K562 (cell line): ENCODE measurements at regions not wholly inside any gene's neighbourhood (a gene's known extent, or its start where the extent isn't known, plus 50 kb on each side); places are given as distances from the start of the nearest gene placed in this dataset.

Experiments
- ATAC-seq: fragments of 200-7000 bp; cut with Tn5 transposase; 3 replicates; pipeline ENCODE4 v1.9.1; 2020; ENCODE audit warnings: moderate library complexity
- BruUV-seq: library from RNA; stranded (reverse); fragments of 400-500 nt; replicated peaks from 2 replicates; lab custom pipeline; 2021; lab: Mats Ljungman, UMichigan
- CTCF ChIA-PET: fragments of 300-600 bp; formaldehyde crosslinking; extraction: SDS; loops from one replicate; lab custom pipeline; 2021; ENCODE audit warnings: low intra/inter-chr PET ratio; lab: Yijun Ruan, JAX
- POLR2A ChIA-PET: fragments of 300-600, 350-650 bp; sonication (Branson Sonifier 250); formaldehyde crosslinking; extraction: SDS; loops from one replicate; lab custom pipeline; 2021; ENCODE audit warnings: antibody characterized with exemption, inconsistent platforms; lab: Yijun Ruan, JAX
- DNase-seq, 4 experiments: peaks; one replicate each; pipeline versions ENCODE4 v3.0.0 to v3.0.0-alpha.2; 2011 to 2018; ENCODE audit warnings: low spot score in 3 of 4, mixed read lengths in 3 of 4; ENCODE audit errors: extremely low read depth in 1 of 4
- FAIRE-seq: peaks from 2 replicates; lab custom pipeline; 2011; peaks lifted over from hg19 to GRCh38; lab: Jason Lieb, UNC
- H2AFZ ChIP-seq: 2 replicates; pipeline ENCODE4 v1.6.0; 2011; ENCODE audit warnings: low read depth, low read length, control low read depth, inconsistent platforms
- H3K27ac ChIP-seq: fragments of 200-600 bp; 3 replicates; pipeline ENCODE4 v1.8.0; 2011; ENCODE audit warnings: low read depth, mild to moderate bottlenecking, control low read depth, inconsistent platforms, low read length, moderate library complexity, mixed read lengths; ENCODE audit errors: extremely low read depth
- H3K27me3 ChIP-seq, 2 experiments: fragments of 300-600 bp in 1 of 2; 2 replicates in 1 of 2; 3 replicates in 1 of 2; pipeline versions ENCODE4 v1.6.0 to v1.8.0; 2011; ENCODE audit warnings: inconsistent platforms in 2 of 2, low read length in 2 of 2, mild to moderate bottlenecking in 1 of 2, mixed read lengths in 1 of 2, moderate library complexity in 1 of 2; ENCODE audit not compliant: control insufficient read depth in 2 of 2, insufficient read depth in 2 of 2
- H3K36me3 ChIP-seq: fragments of 300-600 bp; 3 replicates; pipeline ENCODE4 v1.8.0; 2011; ENCODE audit warnings: mild to moderate bottlenecking, low read length, inconsistent platforms; ENCODE audit not compliant: control insufficient read depth, insufficient read depth
- H3K4me1 ChIP-seq, 2 experiments: fragments of 200-600 bp in 1 of 2; replicated peaks in 1 of 2; 2 replicates in 1 of 2; 3 replicates in 1 of 2; pipeline versions ENCODE4 v1.5.1 to v1.8.0; 2011; ENCODE audit warnings: inconsistent platforms in 2 of 2, low read length in 2 of 2, mild to moderate bottlenecking in 1 of 2, mixed read lengths in 1 of 2, moderate library complexity in 1 of 2; ENCODE audit not compliant: control insufficient read depth in 2 of 2, insufficient read depth in 2 of 2
- H3K4me2 ChIP-seq: 2 replicates; pipeline ENCODE4 v1.6.1; 2011; ENCODE audit warnings: low read length, control low read depth, inconsistent platforms, mixed read lengths; ENCODE audit not compliant: insufficient read depth
- H3K4me3 ChIP-seq: fragments of 200-600 bp; sonication (generic), shearing (Covaris generic); 2 replicates; pipeline ENCODE4 v1.5.1; 2016; ENCODE audit warnings: control low read depth, inconsistent platforms
- H3K79me2 ChIP-seq: fragments of 200-600 bp; 3 replicates; pipeline ENCODE4 v1.8.0; 2011; ENCODE audit warnings: low read length, inconsistent platforms; ENCODE audit not compliant: control insufficient read depth, insufficient read depth
- H3K9ac ChIP-seq, 2 experiments: 2 replicates each; pipeline versions ENCODE4 v1.6.0 to v1.6.1; 2011; ENCODE audit warnings: low read depth in 2 of 2, low read length in 2 of 2, control low read depth in 1 of 2, inconsistent platforms in 1 of 2, mild to moderate bottlenecking in 1 of 2, mixed read lengths in 1 of 2; ENCODE audit not compliant: insufficient read depth in 1 of 2
- H3K9me1 ChIP-seq: one replicate; pipeline ENCODE4 v1.6.0; 2011; ENCODE audit warnings: inconsistent platforms, mild to moderate bottlenecking, low read length, moderate library complexity; ENCODE audit not compliant: control insufficient read depth, insufficient read depth
- H3K9me3 ChIP-seq: replicated peaks from 2 replicates; pipeline ENCODE4 v1.5.1; 2011; ENCODE audit warnings: low read depth, low read length, inconsistent platforms; ENCODE audit not compliant: control insufficient read depth, insufficient read depth
- H4K20me1 ChIP-seq: replicated peaks from 2 replicates; pipeline ENCODE4 v1.6.1; 2011; ENCODE audit warnings: low read length, inconsistent platforms, mixed read lengths; ENCODE audit not compliant: control insufficient read depth, insufficient read depth
- ADNP ChIP-seq: fragments of 200-800 bp; sonication (Bioruptor generic); IDR thresholded peaks from 2 replicates; pipeline ENCODE4 v1.6.1; 2016; ENCODE audit warnings: missing genetic modification characterization, missing compliant biosample characterization
- ARID1B ChIP-seq: fragments of 450-650 bp; IDR thresholded peaks from 2 replicates; pipeline ENCODE4 v1.6.1; 2016; ENCODE audit warnings: antibody characterized with exemption, mild to moderate bottlenecking, inconsistent platforms
- COPS2 ChIP-seq: fragments of 450-650 bp; conservative IDR thresholded peaks from 2 replicates; pipeline ENCODE4 v1.6.1; 2016; ENCODE audit warnings: mild to moderate bottlenecking, moderate library complexity
- EHMT2 ChIP-seq: fragments of 450-650 bp; IDR thresholded peaks from 2 replicates; pipeline ENCODE4 v1.6.1; 2018; ENCODE audit warnings: antibody characterized with exemption
- FOS ChIP-seq: IDR thresholded peaks from 3 replicates; pipeline ENCODE4 v1.6.1; 2011; ENCODE audit not compliant: insufficient read length; ENCODE audit errors: extremely low read depth
- HCFC1 ChIP-seq: IDR thresholded peaks from 2 replicates; pipeline ENCODE4 v1.6.1; 2012; ENCODE audit warnings: low read depth, low read length, improper control_type of control experiment
- HEY1 ChIP-seq: fragments of 250-450 bp; sonication (Bioruptor Pico); IDR thresholded peaks from 2 replicates; pipeline ENCODE4 v1.5.0; 2020; ENCODE audit warnings: mild to moderate bottlenecking, moderate library complexity, borderline replicate concordance
- NR2C2 ChIP-seq, 2 experiments: fragments of 200-800 bp in 1 of 2; sonication (Bioruptor generic) in 1 of 2; sonication (generic) in 1 of 2; formaldehyde crosslinking in 1 of 2; IDR thresholded peaks; 2 replicates each; pipeline versions ENCODE4 v1.6.1 to v1.8.0; 2016 to 2022; ENCODE audit warnings: mild to moderate bottlenecking in 1 of 2, missing compliant biosample characterization in 1 of 2, missing genetic modification characterization in 1 of 2, missing genetic modification reagents in 1 of 2
- NRF1 ChIP-seq, 2 experiments: fragments of 450-650 bp; IDR thresholded peaks in 1 of 2; conservative IDR thresholded peaks in 1 of 2; 2 replicates each; pipeline ENCODE4 v1.6.1; 2014; ENCODE audit warnings: mild to moderate bottlenecking in 2 of 2
- PCBP2 ChIP-seq: fragments of 200-400 bp; formaldehyde crosslinking; IDR thresholded peaks from 2 replicates; pipeline ENCODE4 v1.6.1; 2018; ENCODE audit warnings: low read length, low read depth, mild to moderate bottlenecking, moderate library complexity; ENCODE audit not compliant: poor library complexity, severe bottlenecking
- POLR2G ChIP-seq: fragments of 200-400 bp; formaldehyde crosslinking; IDR thresholded peaks from 2 replicates; pipeline ENCODE4 v1.6.1; 2017; ENCODE audit warnings: low read depth, mild to moderate bottlenecking, antibody characterized with exemption, low read length, moderate library complexity
- ZNF583 ChIP-seq: fragments of 250-450 bp; sonication (Bioruptor Pico); IDR thresholded peaks from 2 replicates; pipeline ENCODE4 v1.4.0; 2020
- ZNF780A ChIP-seq: fragments of 250-450 bp; sonication (Bioruptor Pico); IDR thresholded peaks from 2 replicates; pipeline ENCODE4 v1.5.0; 2021; ENCODE audit warnings: mild to moderate bottlenecking
- ZNF785 ChIP-seq: fragments of 250-450 bp; sonication (Bioruptor Pico); IDR thresholded peaks from 2 replicates; pipeline ENCODE4 v1.4.0; 2020; ENCODE audit warnings: mild to moderate bottlenecking
- WGBS: fragments of 100-300 bp; shearing (Covaris generic); methylation state at CpG from one replicate; pipeline ENCODE4 v1.1.6; 2016; ENCODE audit warnings: low coverage, mixed read lengths; ENCODE audit not compliant: insufficient coverage; ENCODE audit errors: missing lambda C conversion rate; 5-methylcytosine and 5-hydroxymethylcytosine counted together
- in situ Hi-C: fragments of 300-500 bp; cut with MboI; formaldehyde crosslinking; loops from 4 replicates; pipeline ENCODE4 v1.15.0; 2018; ENCODE audit warnings: inconsistent platforms, mixed read lengths
- intact Hi-C: fragments of 100-400 bp; cut with micrococcal nuclease; formaldehyde crosslinking; loops from 2 replicates; pipeline ENCODE4 v1.14.2; 2022
- TF ChIP-seq, protein P1 (sequence below), 2 experiments: fragments of 450-650 bp in 1 of 2; sonication (generic) in 1 of 2; formaldehyde crosslinking in 1 of 2; IDR thresholded peaks; 2 replicates each; pipeline versions ENCODE4 v1.7.1 to v1.9.0; 2016 to 2022; ENCODE audit warnings: inconsistent platforms in 1 of 2, mild to moderate bottlenecking in 1 of 2, missing genetic modification reagents in 1 of 2

DNA sequence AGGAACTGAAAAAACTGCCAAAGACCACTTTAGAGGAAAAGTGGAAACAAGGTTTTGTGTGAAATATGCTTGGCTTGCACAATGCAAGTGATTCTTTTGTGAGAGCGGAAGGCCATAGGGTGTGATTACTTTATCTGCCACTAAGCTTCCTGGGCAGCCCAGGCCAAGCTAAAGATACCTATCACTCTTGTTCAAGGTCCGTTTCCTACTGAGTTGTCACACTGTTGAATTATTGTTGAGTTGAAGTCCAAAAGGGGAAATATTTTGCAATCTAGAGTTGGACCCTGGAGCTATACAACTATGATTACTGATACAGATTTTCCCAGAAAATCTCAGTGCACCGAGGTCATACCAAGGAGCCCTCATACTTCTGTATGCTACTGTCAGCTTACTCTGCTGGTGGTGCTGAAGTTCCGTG is 72.7 kb upstream of the CTAGE1 start:
- Histone ChIP-seq H2AFZ (no peak overlapping the region), H3K4me2 (no peak overlapping the region), H4K20me1 (no peaks in the 10 kb centered on the region), H3K79me2 (no peaks in the 10 kb centered on the region), H3K4me3 (no peak overlapping the region), H3K27ac (no peak overlapping the region), H3K36me3 (no peaks in the 10 kb centered on the region), H3K9ac (no peak overlapping the region), H3K4me1 (peaks cover 0 to 12% of the 10 kb centered on the region in 2 experiments; a peak in 3 of 5 replicates), H3K9me1 (no peaks in the 10 kb centered on the region), H3K27me3 (no peaks in the 10 kb centered on the region), H3K9me3 (no peaks in the 10 kb centered on the region)
- no TSS peak for BruUV-seq
- ATAC-seq (peak; percentile 78), FAIRE-seq (peak; percentile 48), DNase-seq (peak in 1 of 4 experiments; percentile 12)
- 1% methylated on average over 4 of the region's 4 CpGs for WGBS
- POLR2A ChIA-PET: interaction anchor here (0.5 to 1.8 kb wide), 2 partner anchors 9 to 68 kb away, joined by 3 to 5 read pairs; no protein-coding TSS in a partner anchor
- in situ Hi-C loops (no loop called here), intact Hi-C loops (loop anchor here (2.0 kb wide), 1 partner anchor 72 kb away; no protein-coding TSS in a partner anchor)
- CTCF ChIA-PET: no interaction called here
- no peak for TF ChIP-seq NR2C2 (CRISPR knock-in tag; IDR thresholded peaks at IDR 0.05)
- TF ChIP-seq NR2C2 (tag; IDR thresholded peaks at IDR 0.05): no peak
- TF ChIP-seq FOS: no peak
- TF ChIP-seq HEY1: no peak
- TF ChIP-seq, protein P1, sequence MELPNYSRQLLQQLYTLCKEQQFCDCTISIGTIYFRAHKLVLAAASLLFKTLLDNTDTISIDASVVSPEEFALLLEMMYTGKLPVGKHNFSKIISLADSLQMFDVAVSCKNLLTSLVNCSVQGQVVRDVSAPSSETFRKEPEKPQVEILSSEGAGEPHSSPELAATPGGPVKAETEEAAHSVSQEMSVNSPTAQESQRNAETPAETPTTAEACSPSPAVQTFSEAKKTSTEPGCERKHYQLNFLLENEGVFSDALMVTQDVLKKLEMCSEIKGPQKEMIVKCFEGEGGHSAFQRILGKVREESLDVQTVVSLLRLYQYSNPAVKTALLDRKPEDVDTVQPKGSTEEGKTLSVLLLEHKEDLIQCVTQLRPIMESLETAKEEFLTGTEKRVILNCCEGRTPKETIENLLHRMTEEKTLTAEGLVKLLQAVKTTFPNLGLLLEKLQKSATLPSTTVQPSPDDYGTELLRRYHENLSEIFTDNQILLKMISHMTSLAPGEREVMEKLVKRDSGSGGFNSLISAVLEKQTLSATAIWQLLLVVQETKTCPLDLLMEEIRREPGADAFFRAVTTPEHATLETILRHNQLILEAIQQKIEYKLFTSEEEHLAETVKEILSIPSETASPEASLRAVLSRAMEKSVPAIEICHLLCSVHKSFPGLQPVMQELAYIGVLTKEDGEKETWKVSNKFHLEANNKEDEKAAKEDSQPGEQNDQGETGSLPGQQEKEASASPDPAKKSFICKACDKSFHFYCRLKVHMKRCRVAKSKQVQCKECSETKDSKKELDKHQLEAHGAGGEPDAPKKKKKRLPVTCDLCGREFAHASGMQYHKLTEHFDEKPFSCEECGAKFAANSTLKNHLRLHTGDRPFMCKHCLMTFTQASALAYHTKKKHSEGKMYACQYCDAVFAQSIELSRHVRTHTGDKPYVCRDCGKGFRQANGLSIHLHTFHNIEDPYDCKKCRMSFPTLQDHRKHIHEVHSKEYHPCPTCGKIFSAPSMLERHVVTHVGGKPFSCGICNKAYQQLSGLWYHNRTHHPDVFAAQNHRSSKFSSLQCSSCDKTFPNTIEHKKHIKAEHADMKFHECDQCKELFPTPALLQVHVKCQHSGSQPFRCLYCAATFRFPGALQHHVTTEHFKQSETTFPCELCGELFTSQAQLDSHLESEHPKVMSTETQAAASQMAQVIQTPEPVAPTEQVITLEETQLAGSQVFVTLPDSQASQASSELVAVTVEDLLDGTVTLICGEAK (IDR thresholded peaks at IDR 0.05): 0 out of 2 replicates have a peak, but pooled peaks have one; percentile 30
- TF ChIP-seq, protein P1 (CRISPR knock-in tag; IDR thresholded peaks at IDR 0.05): no peak
- TF ChIP-seq NRF1 (conservative IDR thresholded peaks at IDR 0.05 in 1 of 2, IDR thresholded peaks at IDR 0.05 in 1 of 2): no peak
- TF ChIP-seq PCBP2: no peak
- no peak for TF ChIP-seq ZNF583 (CRISPR knock-in tag)
- no peak for TF ChIP-seq POLR2G
- no peak for TF ChIP-seq EHMT2
- TF ChIP-seq COPS2: no peak
- TF ChIP-seq ARID1B: 0 out of 2 replicates have a peak, but pooled peaks have one; percentile 13
- no peak for TF ChIP-seq ADNP
- TF ChIP-seq ZNF780A (CRISPR knock-in tag): no peak
- no peak for TF ChIP-seq ZNF785
- TF ChIP-seq HCFC1: no peak
